A549 (cell line): ENCODE measurements at regions not wholly inside any gene's neighbourhood (a gene's known extent, or its start where the extent isn't known, plus 50 kb on each side); places are given as distances from the start of the nearest gene placed in this dataset.

Source experiments
- HDAC2 ChIP-seq: fragments of 200-600 bp; sonication (generic); IDR thresholded peaks from 2 replicates; pipeline ENCODE4 v1.6.1; 2016
- KDM1A ChIP-seq: fragments of 200-600 bp; sonication (generic); IDR thresholded peaks from 2 replicates; pipeline ENCODE4 v1.6.1; 2016; ENCODE audit warnings: low read depth, mild to moderate bottlenecking
- TF ChIP-seq, protein P1 (sequence below): fragments of >200 bp; sonication (Bioruptor Twin); formaldehyde crosslinking; IDR thresholded peaks from 3 replicates; pipeline ENCODE4 v1.5.1; 2016

DNA sequence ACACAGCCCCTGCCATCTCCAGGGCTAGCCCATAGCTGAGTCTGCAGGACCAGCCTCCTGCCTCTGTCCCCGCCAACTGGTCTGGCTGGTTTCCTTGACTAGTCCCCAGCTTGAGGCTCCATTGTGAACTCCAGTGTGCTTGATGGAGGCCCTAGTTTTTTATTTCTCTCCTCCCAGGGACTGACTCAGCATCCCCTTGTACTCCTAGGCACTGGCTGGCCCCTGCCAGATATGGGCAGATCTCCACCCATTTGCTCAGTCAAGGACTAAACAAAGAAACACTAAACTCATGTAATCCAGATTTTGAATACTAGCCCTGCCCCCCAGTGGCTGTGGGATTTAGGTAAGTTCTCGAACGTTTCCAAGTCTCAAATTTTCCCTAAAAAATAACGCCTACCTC is 415.4 kb upstream of the RORA start:
- TF ChIP-seq KDM1A, result no peak
- no peak for TF ChIP-seq HDAC2
- TF ChIP-seq, protein P1, sequence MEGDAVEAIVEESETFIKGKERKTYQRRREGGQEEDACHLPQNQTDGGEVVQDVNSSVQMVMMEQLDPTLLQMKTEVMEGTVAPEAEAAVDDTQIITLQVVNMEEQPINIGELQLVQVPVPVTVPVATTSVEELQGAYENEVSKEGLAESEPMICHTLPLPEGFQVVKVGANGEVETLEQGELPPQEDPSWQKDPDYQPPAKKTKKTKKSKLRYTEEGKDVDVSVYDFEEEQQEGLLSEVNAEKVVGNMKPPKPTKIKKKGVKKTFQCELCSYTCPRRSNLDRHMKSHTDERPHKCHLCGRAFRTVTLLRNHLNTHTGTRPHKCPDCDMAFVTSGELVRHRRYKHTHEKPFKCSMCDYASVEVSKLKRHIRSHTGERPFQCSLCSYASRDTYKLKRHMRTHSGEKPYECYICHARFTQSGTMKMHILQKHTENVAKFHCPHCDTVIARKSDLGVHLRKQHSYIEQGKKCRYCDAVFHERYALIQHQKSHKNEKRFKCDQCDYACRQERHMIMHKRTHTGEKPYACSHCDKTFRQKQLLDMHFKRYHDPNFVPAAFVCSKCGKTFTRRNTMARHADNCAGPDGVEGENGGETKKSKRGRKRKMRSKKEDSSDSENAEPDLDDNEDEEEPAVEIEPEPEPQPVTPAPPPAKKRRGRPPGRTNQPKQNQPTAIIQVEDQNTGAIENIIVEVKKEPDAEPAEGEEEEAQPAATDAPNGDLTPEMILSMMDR, result no peak
